Heart left ventricle (tissue), 13 donors: ENCODE measurements at regions not wholly inside any gene's neighbourhood (a gene's known extent, or its start where the extent isn't known, plus 50 kb on each side); places are given as distances from the start of the nearest gene placed in this dataset.

ENCODE experiments used
- POLR2A ChIP-seq, 2 donors: fragments of 450-650 bp; IDR thresholded peaks; one replicate each; pipeline ENCODE4 v1.6.1; 2017; ENCODE audit warnings: antibody characterized with exemption in 2 of 2, mild to moderate bottlenecking in 2 of 2, moderate library complexity in 2 of 2
- TF ChIP-seq, protein P1 (sequence below), 12 donors: fragments of 200-600 bp; sonication (generic) in 4 of 12; IDR thresholded peaks; one replicate each; pipeline versions ENCODE4 v1.5.0 to v1.8.0; 2018 to 2022; ENCODE audit warnings: antibody characterized with exemption in 12 of 12, mild to moderate bottlenecking in 5 of 12
- donor health status: ischemic (EF 13 %, LVEDD 7.1; RV severe dilation, severe dysfunction).
- donor health status: DM: no; HTN: yes; CAD: no.
- donor health status: DM: no; HTN: no; CAD: no.
- donor health status: ischemic (EF 25% LVEDD 6.9; RV normal size, moderate dysfunction).
- donor health status: ischemic (EF 25% LVEDD 5.7; RV mildly dilated, moderate dysfunction).
- donor health status: ischemic (EF 35%, LVEDD 5.7; RV mildly dilated, moderate dysfunction).
- donor health status: nonischemic (EF 11% LVEDD 7.7; RV severe dilation, severe dysfunction).
- donor health status: DM: yes; HTN: yes; CAD: no.
- donor health status: PGD.
- donor health status: ischemic (EF 29% LVEDD 5.4; RV normal size, mild dysfunction).
- donor health status: nonischemic (EF 23%, LVEDD 6.1; RV moderate dilation, normal function).

DNA sequence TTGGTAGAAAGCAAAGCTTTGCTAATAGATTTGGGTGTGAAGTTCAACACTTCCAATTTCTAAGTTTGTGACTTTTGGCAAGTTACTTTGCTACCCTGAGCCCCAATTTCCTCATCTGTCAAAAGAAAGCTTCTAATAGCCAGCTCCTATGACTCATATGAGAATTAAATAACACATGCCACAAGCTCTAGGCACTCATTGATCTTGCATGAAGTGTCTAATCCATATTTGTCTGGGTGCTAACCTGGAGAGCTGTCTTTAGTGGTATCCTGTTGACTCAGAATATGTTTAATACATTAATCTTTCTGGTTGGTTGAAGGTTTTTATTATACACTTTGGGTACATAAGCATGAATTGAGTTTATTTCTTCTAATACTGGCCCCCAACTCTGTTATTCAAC lies 188.8 kb downstream of the POSTN start:
- TF ChIP-seq, protein P1, sequence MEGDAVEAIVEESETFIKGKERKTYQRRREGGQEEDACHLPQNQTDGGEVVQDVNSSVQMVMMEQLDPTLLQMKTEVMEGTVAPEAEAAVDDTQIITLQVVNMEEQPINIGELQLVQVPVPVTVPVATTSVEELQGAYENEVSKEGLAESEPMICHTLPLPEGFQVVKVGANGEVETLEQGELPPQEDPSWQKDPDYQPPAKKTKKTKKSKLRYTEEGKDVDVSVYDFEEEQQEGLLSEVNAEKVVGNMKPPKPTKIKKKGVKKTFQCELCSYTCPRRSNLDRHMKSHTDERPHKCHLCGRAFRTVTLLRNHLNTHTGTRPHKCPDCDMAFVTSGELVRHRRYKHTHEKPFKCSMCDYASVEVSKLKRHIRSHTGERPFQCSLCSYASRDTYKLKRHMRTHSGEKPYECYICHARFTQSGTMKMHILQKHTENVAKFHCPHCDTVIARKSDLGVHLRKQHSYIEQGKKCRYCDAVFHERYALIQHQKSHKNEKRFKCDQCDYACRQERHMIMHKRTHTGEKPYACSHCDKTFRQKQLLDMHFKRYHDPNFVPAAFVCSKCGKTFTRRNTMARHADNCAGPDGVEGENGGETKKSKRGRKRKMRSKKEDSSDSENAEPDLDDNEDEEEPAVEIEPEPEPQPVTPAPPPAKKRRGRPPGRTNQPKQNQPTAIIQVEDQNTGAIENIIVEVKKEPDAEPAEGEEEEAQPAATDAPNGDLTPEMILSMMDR (IDR thresholded peaks at IDR 0.05) = no peak
- TF ChIP-seq POLR2A (IDR thresholded peaks at IDR 0.05) = no peak
